GF-D8 (cell line): ENCODE measurements at regions not wholly inside any gene's neighbourhood (a gene's known extent, or its start where the extent isn't known, plus 50 kb on each side); places are given as distances from the start of the nearest gene placed in this dataset.
"Not testable (repeated sequence)": the region's sequence is repeated elsewhere in the genome, so short reads cannot be mapped to it uniquely, and the experiment has no call there.

Experiments used
- DNase-seq: peaks from one replicate; lab custom pipeline; 2025; lab: John Stamatoyannopoulos, UW

DNA sequence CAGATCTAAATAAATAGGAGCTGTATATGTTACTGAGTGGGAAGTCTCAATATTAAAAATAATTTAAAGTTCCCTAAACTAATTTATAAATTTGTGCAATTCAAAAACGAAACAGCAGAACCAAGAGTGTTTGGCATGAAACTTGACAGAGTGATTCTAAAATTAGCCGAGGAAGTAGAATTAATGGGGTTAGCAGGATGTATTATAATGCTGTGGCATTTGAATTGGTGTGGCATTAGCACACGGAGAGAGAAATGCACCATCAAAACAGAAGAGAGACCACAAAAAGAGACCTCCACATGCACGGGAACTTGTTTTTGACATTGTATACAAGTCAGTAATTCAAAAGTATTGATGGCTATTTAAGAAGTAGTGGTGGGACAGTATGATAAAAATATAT lies 366.0 kb upstream of the RGS6 start:
- no peak for DNase-seq

DNA sequence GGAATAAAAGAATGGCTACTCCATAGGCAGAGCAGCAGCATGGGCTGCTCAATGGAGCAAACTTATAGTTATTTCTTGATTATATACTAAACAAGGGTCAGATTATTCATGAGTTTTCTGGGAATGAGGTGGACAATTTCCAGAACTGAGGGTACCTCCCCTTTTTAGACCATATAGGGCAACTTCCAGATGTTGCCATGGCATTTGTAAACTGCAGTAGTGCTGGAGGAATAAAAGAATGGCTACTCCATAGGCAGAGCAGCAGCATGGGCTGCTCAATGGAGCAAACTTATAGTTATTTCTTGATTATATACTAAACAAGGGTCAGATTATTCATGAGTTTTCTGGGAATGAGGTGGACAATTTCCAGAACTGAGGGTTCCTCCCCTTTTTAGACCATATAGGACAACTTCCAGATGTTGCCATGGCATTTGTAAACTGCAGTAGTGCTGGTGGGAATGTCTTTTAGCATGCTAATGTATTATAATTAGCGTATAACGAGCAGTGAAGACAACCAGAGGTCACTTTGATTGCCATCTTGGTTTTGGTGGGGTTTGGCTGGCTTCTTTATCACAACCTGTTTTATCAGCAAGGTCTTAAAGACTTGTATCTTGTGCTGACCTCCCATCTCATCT lies 364.6 kb upstream of the RGS6 start:
- not testable (repeated sequence) for DNase-seq

DNA sequence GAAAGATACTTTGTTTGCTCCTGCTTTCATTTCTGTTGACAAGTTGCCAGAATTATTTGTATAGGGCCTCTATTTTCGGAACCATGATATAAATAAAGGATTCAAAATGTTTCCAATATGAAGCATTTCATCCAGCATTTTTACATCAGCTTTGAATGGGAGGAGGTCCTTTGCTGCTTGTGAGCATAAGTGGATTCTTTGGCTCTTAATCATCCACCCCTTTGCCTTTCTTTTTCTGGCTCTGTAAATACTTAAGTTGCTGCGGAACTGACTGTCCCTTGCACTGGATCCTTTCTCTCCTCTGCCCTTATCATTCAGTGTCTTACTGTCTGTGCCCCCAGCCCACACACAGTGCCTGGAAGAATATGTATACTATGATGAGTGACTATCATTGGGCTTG lies 357.3 kb upstream of the RGS6 start:
- no peak for DNase-seq

DNA sequence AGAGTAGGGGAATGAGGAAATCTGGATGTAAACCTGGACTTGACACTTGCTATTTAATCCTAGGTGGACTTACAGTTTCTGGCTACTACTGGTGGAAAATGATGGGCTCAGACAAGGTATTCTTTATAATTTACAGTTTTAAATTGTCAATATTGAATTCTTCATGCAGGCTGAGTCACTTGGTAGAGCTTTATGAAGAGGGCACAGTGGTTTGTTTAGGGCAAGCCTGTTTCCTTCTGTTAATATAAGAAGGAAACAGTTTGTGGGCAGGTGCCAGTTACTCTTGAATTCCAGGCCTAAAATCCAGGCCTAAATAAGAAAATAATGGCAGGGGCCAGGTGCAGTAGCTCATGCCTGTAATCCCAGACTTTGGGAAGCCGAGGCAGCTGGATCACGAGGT lies 355.8 kb upstream of the RGS6 start:
- DNase-seq: no peak

DNA sequence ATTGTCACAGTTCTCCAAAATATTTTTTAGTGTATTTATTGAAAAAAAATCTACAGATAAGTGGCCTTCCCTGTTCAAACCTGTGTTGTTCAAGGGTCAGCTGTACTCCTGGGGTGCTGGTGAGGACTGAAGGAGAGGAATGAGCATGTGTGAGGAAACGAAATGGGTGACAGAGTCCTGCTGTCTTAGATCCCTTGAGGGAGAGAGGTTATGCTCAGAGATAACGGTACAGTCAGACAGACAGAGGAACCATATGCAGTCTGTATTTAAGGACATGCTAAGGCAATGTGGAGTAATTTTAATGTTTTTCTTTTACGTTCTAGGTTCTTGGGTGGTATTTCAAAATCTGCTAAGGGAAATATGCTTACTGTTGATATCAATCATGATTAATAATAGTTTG lies 352.9 kb upstream of the RGS6 start:
- DNase-seq: no peak

DNA sequence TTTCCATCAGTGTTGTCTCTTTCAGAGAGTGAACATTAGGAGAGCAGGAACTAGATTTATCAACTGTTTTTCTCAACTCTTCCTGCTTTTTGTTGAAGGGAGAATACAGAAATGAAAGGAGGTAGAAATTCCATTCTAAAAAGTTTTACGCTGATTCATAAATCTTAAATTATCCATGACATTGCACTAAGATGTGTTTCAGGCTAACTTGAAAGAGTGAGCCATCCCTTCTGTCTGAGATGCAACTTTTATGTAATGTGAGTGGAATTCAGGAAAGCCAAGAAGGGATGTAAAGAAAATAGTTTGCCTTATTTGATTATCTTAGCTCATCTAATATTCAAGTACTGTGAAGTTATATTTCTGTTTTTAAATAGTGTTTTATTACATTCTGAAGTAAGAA lies 349.5 kb upstream of the RGS6 start:
- no peak for DNase-seq

DNA sequence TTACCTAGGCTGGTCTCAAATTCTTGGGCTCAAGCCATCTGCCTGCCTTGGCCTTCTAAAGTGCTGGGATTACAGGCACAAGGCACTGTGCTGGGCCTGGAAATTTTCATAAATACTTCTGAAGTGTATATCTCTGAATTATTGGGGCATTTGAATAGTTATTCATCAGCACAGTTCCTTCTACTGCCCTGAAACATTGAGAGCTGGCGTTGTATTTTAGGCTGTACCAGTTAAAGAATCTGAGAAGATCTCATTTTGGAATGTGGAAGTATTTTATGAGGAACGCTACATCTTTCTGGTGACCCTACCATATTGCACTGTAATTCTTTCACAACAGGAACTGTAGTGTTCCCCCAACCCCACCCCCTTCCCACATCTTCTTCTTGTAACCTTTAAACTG lies 349.0 kb upstream of the RGS6 start:
- no peak for DNase-seq

DNA sequence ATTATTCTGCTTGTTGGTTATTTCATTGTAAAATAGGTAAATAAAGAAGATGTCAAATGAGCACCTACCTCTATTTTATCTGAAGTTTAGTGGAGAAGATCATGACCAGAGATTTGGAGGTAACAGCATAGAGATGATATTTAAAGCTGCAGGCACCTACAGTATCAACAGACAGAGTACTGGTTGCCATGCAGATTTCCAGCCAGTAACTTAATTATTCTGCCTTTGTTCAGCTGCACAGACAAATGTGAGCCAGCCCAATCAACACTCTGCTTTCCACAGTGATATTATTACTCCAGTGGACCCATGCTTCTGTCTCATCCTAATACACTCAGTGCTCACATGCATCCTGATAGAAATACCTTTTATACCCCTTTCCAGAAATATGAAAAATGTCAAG lies 348.5 kb upstream of the RGS6 start:
- no peak for DNase-seq

DNA sequence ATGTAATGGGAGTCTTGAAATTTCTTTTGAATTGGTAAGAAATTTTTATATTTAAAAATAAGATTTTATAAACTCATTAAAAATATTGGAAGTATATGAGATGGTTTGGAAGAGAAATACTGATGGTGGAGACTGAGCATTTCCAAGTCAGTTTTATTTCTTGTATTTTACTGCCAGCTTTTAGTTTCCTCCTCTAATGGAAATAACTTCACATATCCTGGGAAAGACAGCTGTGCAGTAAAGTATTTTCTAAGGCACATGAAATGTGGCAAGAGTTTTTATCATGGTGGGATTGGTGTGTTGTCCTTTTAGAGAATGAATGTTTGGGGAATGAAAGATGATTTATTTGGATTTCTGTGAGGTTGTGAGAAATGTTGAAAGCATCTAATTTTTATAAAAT lies 346.9 kb upstream of the RGS6 start:
- DNase-seq: no peak

DNA sequence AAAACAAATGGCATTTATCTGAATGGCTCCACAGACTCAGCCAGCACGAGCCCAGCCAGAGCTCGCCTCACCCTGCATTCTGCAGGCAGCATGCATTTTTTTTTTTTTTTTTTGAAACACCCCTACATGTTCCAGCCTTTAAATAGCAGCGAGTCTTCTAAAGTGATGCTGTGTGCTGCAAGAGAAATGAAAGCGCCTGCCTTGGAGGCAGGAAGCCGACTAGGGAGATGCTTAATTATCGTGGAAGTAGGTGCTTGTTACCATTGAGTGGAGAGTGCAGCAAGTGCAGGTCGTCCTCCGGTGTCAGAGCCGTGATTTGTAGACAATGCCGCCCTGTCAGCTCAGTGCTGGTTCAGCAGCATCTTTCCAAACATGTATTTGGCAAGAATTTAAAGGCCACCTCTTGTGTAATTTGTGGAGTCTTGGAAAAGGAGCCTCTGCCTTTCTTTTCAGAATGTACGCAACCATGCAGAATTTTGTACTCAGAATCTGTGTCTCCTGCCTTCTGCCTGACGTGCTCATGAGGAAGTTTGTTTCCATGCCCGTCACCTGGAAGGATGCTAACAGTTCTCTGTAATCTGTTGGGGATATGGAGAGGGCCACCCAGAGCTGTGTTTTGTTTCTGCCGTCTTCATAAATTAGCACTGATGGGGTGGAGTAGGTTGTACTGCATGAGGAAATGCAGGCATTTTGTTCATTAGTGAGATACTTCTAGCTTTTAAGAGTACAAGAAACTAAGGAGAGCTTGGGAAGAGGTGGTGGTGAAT lies 345.9 kb upstream of the RGS6 start:
- no peak for DNase-seq

DNA sequence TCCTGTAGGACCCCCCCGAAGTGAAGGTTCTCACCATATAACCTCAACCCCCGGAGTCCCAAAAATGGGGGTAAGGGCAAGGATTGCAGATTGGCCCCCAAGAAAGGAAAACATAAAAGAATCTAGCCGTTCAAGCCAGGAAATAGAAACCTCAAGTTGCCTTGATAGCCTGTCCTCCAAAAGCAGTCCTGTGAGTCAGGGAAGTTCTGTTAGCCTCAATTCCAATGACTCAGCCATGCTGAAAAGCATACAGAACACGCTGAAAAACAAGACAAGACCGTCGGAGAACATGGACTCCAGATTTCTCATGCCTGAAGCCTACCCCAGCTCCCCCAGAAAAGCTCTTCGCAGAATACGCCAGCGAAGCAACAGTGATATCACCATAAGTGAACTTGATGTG lies 344.2 kb upstream of the RGS6 start:
- DNase-seq: no peak

DNA sequence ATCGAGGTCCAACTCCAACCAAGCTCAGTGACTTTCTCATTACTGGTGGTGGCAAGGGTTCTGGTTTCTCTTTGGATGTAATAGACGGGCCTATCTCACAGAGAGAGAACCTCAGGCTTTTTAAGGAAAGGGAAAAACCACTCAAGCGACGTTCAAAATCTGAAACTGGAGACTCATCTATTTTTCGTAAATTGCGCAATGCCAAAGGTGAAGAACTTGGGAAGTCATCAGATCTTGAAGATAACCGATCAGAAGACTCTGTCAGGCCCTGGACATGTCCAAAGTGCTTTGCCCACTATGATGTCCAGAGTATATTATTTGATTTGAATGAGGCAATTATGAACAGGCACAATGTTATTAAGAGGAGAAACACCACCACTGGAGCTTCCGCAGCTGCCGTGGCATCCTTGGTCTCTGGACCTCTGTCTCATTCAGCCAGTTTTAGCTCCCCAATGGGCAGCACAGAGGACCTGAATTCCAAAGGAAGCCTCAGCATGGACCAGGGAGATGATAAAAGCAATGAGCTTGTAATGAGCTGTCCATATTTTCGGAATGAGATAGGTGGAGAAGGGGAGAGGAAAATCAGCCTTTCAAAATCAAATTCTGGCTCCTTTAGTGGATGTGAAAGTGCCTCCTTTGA lies 343.5 kb upstream of the RGS6 start:
- DNase-seq: no peak

DNA sequence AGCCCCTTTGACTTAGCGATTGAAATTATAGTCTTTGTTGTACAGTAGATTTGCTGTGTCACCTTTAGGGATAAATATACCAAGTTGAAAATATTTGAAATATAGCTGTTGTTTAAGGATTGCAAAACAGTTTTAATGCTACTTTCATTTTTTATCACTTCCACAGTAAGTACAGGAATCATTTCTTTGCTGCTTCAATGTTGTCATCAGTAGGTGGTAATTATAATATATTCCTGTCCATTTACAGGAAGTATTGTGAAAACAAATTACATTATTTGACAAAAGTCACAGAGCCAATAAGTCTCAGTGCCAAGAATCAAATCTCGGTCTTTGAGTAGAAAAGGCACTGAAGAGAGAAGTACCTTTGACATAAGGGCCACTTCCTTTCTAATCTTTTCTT lies 342.6 kb upstream of the RGS6 start:
- DNase-seq: no peak

DNA sequence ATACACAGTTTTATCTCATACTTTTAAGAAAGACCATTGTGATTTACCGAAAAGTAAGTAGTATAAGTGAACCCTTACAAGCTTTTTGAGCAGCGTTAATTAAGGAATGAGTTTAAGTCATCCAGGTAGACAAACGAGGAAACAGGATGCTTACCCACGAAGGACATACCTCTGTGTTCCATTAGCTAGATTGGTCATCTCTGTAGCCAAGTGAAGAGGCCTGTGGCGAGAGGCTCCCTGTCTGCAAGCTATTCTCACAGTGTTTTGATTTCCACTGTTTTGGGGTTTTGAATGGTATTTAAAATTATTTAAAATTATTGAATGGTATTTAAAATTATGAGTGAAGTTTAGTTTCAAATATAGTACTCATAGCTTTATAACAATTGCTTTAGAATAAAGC lies 342.1 kb upstream of the RGS6 start:
- DNase-seq: no peak

DNA sequence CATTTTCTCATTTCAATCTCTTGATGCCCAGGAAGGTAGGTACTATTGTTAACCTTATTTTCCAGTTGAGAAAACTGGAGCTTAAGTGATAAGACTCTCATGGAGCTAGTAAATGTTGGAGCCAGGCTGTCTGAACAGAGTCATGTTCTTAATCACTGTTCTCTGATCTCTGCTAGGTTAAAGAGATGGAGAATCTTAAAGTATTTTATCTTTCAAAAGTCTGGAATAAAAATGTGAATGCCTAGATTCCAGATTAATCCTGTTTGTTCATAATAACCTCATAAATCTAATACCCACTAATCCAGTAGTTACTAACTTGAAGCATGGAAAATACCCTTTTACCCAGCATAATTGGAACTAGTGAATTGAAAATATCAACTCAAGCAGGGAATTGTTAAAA lies 341.0 kb upstream of the RGS6 start:
- DNase-seq: no peak

DNA sequence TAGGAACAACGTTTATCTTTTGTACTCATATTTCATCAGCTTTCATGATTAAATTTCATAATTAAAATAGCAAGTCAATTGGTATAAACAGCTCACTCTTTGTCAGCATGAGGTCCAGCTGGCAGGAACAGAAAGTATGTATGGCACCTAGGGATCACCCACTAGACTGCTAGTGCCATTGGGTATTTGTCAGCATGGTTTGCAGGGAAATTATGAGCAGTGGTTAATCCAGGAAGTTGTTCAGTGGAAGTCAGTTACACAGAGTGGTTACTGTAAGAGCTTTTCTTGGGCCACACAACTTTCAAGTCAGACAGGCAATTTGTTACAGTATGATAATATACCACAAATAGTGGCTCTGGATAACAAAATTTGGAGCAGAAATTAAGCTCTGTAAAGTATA lies 340.3 kb upstream of the RGS6 start:
- DNase-seq: no peak

DNA sequence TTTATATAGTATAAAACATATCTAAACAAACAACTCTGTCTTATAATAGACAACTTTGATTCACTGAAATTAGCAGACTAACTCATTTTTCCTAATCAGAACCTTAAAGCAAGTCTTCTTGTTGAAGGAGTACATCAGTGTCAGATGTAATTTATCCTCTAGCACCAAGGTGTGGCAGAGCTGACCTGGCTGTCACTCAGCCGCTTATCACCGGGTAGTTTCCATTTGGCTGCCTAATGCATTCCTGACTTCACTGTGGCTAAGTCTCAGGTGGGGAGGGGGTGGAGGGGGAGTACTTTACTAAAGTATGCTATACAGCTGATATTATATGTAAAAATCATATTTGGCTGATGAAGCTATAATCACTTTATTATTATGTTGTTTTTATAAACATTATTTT lies 339.9 kb upstream of the RGS6 start:
- DNase-seq: no peak

DNA sequence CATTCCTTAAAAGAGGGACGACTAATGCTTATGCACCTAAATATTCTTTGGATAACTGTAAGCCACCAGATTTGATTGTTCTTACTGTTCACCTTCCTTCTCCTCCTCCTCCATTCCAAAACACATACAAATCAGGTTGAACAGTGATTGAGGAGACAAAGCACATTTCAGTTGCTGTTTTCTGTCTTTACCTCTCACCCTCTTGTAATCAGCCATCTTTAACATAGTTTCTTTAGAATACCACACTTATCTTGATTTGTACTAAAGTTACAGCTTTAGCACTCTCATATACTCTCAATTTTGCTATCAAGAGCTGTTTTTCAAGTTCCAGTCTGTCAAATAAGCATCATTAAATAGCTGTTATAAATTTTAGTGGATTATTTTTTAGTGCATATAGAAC lies 338.3 kb upstream of the RGS6 start:
- DNase-seq: no peak

DNA sequence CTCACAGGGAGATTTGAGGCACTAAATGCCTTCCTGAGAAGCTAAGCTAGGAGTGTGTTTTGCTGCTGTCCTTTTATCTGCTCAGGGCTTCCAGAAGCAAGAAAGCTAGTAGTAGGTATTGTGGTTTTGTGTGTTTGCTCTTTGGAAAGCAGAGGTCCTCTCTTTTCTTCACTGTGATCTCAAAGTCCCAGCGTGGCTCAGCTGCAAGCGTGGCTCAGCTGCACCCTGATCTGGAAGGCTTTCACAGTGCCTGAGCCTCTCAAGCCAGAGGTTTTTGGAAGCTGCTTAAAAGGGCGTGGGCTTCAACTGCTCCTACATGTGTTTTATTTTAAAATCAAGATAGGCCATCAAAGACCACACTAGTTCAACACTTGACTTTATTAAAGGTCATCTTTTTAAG lies 337.4 kb upstream of the RGS6 start:
- DNase-seq: no peak

DNA sequence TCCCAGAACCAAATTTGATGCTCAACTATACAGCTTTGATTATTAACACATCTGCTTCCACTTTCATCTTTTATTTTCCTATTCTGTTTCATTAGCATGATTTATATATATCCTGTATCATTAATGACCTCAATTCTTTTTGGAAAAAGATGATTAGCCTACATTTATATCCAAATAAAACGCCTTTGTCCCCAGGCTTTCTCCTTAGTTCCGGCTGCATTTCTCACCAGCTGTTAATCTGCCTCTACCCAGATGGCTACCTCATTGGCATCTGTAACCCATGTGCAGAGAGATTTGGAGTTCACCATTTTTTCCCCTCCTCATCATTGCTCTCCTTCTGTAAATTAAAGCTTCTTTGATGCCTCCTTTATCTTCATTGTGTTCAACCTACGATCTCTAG lies 336.8 kb upstream of the RGS6 start:
- no peak for DNase-seq

DNA sequence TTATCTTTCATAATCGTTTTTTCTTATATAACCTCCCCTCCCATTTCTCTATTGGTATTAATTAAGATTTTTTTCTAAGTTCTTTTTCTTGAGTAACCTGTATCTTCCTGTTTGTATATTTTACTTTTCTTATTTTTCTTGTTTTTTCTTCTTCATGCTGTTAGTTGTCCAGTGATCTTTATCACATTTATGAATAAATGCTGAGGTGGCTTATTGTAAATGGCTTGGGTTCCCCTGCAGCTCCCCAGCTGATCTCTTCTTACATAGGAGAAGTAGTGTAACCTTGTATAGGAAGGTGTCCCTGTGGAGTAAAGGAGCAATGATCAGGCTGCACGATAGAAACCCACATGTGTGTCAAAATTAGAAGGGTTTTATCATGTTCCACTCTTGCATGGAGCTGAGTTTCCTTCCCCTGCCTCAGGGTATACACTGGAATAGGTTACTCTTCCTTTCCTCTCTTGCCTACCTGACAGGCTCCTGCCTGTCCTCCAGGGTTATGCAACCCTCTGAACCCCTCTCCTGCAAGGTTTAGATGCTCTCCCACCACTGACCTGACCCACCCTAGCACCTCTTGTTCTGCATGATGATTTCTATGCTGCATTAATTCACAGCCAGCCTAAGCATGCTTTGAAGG lies 334.8 kb upstream of the RGS6 start:
- DNase-seq: no peak

DNA sequence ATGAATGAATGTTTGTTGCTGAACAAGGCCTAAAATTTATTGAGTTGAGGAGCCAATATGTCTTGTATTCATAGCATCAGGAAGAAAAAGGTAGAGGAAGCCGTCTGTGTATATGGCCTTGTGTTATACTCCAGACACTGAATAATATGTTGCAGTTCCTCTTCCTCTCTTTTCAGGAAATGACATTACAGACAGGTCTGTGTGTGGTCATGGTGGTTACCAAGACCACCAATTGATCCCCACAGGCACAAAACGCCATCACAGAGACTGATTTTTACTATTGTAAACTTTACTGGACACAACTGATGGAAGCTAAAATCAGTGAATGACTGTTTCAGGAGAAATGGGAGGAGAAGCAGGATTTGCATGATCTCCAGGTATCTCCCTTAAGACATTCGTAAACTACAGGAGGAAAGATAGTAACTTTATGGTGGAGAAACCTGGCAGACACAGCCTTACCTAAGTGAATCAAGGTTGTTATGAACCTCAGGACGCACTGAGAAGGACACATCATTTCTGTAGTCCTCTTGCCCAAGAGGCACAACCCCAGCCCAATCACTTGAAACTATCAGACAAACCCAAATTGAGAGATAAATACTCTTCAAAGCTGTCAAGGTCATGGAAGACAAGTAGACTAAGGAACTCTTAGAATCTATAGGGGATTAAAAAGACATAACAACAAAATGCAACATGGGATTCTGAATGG lies 334.1 kb upstream of the RGS6 start:
- no peak for DNase-seq

DNA sequence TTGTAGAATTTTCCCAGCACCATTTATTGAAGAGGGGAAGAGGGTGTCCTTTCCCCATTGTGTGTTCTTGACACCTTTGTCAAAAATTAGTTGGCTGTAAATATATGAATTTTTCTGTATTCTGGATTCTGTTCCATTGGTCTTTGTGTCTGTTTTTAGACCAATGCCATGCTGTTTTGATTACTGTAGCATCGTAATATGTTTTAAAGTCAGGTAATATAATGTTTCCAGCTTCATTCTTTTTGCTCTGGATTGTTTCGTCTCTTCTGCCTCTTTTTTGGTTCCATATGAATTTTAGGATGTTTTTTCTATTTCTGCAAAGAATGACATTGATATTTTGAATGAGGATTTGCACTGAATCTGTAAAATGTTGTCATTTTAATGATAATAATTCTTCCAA lies 331.9 kb upstream of the RGS6 start:
- DNase-seq: no peak
